Germinal center (tissue), 1 donor: ENCODE measurements at regions not wholly inside any gene's neighbourhood (a gene's known extent, or its start where the extent isn't known, plus 50 kb on each side); places are given as distances from the start of the nearest gene placed in this dataset.

Source experiments
- DNase-seq: peaks from one replicate; pipeline ENCODE4 v3.0.0; 2012; ENCODE audit warnings: mixed read lengths, low spot score

DNA sequence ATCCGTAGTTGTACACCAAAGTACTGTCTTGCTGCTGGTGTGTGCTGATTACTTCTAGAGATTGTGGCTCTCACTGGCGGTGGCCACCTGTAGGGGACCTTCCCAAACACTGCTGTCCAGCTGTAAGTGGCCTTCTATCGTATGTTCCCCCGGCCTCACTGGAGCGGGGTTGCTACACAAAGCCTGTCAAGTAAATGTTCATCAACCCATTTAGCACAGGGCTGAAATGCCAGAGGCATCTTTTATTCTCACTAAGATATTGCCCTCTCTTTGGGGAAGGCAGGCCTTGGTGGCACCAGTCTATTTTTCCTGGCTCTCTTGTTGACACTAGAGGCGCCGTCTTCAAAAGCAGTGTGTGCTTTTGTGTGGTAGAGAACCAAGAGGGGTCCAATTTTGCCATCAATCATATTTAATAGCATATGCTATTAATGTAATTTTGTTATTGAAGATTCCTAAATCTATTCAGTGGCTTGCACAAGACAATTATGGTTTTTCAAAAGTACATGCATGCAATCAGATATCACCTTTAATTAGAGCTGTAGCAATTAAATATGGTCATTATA is 514.4 kb upstream of the SALL1 start:
- no peak for DNase-seq

DNA sequence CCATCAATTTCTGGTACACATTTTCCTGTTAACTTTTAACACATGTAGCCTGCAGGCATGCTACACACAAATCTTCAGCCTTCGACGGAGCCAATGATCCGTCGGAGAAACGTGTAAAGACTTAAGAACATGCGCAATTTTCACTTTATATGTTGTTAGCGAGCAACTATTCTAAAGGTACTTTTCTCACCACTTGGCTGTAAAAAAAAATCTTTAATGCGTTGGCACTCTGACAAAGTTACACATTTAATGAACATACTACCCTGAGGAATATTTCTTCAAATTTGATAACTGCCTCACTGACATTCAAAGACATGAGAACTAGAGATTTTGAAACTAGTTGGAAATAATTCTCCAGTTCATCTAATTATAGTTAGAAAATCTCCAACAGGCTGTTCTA is 507.5 kb upstream of the SALL1 start:
- DNase-seq: no peak

DNA sequence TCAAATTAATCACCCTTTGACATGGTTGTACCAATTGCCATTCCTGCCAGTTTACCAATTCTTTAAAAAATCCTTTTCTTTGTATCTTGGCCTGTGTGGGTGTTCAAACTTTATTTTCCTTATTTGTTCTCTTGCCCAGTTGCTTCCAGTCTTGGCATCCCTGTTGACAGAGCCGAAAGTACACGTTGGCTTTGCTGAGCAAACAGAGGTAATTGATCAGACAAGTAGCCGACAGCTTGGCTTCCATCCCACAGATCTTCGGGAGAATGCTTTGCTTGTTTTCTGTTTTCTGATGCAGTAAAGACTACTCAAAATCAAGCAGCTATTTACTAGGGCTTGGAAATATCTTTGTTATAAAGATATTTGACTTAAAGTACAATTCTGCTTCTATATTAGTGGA is 506.8 kb upstream of the SALL1 start:
- DNase-seq: no peak

DNA sequence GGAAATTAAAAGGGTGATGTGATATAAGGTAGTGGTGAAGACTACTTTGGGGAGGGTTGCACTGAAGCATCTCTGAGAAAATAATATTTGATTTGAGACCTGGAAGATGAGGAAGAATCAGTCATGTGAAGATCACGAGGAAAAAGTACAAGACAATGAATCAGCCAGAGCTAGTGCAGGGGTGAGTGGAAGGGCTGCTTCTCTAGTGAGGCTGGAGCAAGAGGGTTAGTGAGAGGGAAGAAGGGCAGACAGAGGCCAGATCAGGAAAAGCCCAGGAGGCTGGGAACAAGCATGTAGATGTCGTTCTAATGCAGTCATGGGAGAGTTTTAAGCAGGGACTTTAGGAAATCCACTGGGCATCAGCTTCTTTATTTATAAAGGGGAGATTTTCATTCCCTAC is 504.2 kb upstream of the SALL1 start:
- DNase-seq: no peak

DNA sequence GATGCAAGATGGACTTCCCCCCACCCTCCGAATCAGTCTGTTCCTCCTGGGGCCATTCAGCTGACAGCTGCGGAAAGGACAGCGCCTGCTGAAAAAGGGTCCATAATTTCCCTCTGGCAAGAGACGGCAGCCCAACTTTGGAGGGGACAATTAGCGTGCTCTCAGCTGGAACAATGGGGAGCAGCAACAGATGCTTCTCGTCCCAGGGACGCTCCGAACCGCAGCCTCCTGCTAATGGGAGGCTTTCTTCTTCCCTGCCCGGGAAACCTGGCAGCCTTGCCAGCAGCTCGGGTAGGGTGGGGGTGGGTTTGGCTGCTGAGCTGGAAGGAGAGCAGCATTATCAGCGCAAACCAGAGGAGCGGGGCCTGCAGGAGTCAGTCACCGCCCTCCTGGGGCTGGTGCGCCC is 500.0 kb upstream of the SALL1 start:
- no peak for DNase-seq

DNA sequence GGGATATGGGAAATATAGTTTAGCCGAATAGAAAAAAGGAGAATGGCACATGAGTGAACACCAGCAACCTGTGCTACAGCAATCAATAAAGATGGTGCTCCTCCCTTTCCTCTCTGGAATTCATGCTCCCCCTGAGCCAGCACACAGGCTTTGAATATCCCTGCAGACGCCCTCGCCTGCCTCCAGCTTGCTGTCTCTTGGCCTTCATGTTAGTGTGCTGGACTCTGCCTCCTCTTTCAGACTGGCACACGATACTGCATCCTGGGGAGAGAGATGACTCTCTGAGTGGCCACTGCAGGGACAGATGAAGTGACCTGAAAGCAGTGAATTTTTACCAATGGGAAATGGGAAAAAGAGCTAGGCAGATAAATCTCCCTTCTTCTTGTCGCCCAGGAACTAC is 498.6 kb upstream of the SALL1 start:
- no peak for DNase-seq

DNA sequence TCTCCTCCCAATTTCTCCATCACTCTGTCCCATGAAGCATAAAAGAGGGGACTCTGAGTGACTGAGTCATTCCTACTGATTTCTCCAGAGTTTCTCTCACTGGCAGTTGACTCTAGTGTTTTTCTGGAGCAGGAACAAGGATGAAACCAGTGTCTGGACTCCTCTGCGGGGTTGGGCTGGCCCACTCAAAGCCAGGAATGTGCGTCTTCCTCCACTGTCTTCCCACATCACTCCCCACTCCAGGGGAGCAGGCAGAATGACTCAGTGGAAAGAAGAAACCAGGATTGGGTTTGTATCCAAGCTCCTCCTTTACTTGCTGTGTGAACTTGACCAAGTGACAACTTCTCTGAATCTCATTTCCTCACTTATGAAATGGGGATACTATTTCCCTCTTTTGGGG is 497.5 kb upstream of the SALL1 start:
- no peak for DNase-seq

DNA sequence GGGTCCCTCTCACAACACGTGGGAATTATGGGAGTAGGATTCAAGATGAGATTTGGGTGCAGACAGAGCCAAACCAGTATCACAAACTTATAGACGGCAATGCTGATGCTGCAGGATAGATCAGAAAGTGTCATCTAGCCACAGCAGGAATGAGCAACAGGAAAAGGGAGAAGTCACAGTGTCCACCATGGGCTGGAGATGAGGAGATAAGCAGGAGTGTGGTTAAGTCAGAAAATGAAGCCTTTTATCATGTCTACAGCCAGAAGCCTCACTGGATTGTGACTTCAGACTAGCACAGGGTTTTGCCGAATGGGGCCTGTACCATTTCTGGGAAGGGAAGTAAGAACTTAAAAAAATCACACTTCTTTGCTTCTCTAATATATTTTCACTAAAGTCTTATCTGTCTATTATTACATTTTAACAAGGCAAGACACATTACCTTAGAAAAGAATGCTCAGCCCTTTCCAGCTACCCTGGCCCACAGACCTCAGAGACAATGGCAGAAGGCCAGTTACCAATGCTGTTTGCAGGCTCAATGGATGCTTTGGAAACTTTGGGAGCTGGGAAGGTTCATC is 490.2 kb upstream of the SALL1 start:
- no peak for DNase-seq

DNA sequence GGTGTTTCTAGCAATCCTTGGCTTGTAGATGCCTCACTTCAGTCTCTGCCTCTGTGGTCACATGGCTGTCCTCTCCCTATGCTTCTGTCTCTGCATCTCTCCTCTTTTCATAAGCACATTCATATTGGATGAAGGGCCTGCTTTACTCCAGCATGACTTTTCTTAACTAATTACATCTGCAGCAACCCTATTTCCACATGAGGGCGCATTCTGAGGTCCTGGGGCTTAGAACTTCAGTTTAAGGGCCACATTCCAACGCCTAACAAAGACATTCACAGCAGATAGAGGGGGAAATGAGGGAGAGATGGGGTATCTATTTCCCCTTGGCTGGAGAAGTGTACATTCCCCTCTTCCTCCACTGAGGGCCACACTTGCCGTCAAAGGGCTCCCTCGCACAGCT is 489.1 kb upstream of the SALL1 start:
- no peak for DNase-seq

DNA sequence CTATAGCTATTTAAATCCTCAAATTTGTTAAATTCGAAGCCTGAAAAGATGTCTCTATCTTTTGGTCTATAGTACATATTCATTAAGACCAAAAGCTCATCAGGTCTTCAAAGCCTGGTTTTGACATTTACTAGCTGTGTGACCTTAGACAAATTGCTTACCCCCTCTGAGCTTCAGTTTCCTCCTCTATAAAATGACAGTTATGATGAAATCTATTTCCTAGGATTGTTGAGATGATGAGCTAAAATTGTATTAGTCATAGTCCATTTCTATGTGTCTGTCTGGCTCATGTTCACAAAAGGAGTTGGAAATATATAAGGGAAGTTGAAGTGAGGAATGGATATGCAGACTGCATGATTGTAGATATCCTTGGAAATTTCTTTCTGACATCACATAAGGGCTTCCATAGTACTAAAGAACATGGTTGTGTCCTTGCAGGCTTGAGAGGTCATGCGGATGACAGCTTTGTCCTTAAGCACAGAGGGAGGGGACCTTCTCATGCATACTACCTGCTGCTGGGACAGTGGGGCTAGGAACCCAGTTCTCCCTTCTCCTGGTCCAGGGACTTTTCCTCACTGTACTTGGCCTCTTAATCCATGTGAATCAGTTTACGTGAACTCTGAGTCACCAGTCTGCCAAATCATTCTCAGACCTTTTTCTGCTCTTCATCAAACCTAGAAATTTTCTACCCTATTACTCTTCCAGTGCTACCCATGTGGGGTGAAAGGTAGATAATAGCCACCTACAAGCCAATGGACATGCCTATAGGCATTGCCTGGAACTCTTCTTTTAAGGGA is 487.5 kb upstream of the SALL1 start:
- no peak for DNase-seq

DNA sequence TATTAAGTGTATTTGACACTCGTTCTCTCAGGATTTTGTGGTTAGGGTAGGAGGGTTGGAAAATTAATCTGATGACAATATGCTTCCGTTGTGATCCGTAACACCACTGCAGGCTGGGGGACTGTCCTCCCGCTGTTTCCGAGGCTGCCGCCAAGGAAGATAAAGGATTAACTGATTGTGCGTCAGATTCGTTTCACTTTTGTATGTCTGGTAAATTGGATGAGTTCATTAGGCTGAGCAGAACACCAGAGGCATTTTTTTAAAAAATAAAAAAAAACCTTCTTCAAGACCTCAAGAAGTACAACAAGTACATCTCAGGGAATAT is 486.7 kb upstream of the SALL1 start:
- DNase-seq: no peak

DNA sequence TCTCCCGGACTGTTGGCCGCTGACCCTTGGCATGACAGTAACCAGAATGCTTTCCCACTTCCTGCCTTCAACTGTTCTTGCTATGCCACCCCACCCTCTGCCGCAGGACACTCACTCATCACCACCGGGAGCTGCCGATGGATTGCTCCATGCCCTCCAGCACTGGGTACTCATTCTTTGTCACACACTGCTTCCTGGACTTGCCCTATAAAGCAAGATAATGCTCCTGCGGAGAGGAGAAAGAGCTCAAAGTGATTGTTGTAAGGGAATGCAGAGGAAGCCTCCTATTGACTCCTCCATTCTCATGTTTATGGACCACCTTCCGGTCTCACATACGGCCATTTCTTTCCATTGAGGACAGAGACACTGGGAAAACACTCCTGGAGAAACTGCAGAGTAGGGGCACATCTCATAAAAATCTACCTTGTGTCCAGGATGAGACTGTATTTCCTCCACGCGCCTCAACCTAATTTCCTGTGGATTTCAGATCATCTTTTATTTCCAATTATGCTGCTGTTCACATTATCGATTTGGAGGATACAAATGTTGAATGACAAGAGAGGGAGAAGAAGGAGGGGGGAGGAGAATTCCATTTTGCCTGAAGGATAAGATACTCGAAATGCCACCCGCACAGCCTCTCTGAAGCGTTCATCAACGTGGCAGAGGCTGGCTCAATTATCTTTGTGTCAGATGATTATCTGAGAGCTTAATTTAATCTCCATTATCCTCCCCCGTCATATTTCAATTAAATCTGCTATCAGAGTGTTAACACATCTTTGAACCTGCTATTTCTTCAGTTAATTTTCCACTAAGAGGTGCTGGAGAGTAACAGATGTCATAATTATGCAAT is 486.1 kb upstream of the SALL1 start:
- no peak for DNase-seq

DNA sequence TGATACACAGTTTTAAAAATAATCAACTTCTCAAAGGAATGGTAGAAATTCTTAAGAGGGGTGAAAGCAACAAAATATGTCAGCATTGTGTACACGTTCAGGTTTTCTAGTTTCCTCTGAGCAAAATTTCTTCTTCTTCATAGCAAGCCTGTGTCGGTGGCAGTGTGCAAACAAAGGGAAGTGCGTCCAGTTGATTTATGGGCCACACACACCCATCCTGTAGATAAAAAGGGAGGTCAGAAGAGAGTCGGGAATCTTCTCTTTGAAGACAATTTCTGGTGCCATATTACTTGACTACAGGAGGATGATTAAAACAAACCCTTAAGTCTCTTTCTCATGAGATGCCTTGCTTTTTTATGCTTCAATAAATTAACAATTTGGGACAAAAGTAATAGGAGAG is 484.1 kb upstream of the SALL1 start:
- DNase-seq: no peak

DNA sequence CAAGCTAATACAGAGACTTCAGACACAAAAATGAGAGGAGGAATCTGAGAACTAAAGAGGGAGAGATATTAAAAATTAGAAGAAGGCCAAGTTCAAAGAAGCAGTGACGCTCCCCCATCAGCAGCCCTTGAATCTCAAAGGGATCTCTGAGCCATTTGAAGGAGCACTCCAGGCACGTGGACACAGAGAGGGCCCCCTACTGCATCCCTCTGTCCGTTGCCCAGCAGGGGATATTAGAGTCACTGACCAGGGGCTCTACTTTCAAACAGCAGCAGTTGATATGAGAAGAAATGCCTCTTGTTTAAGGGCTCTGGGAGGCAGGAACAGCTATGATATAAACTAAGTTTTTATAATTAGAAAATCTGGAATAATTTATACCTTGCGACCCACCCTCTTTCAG is 479.0 kb upstream of the SALL1 start:
- DNase-seq: no peak

DNA sequence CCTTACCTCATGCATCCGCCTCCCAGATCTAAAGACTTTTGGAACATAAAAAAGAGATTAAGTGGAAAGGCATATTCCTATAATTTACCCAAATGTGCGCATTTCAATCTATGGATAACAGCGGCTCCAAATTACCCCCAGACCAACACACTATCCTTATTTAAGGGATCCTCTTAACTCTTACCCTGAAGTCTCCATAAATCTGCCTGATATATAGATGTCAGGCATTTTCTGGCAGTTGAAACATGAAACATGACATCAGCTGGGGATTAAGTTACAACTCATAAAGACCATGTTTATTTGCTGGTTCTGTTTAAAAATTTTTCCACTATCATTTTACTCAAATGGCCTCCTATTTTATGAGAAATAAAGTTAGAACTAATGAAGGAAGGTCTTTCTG is 478.5 kb upstream of the SALL1 start:
- no peak for DNase-seq

DNA sequence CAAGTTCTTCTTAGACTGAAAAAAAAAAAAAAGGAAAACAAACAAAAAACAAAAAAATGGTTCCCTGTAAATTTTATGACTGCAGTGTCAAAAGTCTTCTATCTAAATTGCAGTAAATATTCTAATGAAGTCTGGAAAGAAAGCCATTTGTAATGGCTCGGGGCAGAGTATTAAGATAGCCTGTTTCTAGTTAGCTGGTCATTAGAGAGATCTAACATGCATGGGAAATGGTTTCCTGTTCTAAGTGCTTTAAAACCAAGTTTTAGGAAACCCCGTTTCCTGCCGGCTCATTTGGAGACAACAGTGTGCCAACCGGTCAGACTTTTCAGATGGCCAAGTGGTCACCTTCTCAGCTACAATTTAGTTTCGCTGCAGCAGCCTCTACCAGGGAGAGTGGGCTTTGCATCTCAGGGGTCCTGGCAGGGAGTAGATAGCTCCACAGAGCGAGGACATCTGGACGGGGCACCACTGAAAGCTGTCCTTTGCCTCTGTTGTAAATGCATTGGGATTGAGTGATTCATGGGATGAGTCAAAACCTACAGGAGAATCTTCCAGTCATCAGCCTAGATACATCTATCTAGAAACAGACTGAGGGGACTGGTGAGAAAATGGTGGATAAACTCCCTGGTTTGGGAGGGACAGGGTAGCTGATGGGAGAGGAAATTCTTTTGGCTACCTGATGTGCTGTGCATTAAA is 473.2 kb upstream of the SALL1 start:
- DNase-seq: no peak

DNA sequence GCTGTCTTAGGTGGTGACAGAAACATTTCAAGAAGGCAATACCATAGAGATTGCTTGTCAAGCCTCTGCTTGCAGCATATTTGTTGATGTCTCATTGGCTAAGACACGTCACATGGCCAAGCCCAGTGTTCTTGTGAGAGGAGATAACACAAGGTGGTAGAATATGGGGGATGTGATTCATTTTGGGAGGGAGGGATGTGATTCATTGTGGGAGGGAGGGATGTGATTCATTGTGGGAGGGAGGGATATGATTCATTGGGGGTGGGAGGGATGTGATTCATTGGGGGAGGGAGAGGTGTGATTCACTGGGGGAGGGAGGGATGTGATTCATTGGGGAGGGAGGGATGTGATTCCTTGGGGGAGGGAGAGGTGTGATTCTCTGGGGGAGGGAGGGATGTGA is 470.5 kb upstream of the SALL1 start:
- DNase-seq: no peak

DNA sequence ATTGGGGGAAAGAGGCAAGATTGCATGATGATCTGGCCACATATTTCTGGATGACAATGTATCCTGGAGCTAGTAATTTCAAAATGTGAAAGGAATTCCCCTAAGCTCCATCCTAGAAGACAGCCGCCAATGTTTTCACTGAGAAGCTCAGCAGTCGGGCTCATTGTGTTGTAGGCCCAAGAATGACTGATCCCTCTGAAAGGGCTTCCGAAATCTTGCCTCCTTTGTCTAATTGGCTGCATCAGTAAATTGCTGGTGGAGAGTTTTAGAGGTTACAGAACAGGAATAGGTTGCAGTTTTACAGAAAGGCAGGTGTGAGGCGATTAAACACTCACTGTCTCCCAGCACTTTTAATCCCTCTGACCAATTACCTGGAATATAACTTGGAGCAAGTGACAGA is 464.1 kb upstream of the SALL1 start:
- DNase-seq: no peak

DNA sequence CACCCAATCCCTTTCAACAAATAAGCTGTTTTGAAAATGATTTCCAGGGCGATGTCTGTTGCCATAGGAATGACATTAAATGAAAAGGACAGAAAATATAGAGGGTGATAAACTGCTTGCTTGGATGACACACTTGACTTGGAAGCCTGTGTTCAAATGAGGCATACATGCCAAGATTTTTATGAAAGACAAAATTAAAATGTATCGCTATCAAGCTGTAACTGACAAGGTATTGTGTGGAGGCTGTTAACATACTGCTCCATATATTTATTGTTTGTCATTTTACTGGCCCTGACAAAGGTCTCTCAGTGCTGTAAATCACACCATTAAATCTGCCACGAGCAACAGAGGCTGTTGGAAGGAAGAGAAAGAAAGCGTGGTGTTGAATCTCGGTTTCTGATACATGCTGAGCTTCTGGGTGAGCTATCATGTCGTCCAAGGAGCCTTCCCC is 456.2 kb upstream of the SALL1 start:
- no peak for DNase-seq

DNA sequence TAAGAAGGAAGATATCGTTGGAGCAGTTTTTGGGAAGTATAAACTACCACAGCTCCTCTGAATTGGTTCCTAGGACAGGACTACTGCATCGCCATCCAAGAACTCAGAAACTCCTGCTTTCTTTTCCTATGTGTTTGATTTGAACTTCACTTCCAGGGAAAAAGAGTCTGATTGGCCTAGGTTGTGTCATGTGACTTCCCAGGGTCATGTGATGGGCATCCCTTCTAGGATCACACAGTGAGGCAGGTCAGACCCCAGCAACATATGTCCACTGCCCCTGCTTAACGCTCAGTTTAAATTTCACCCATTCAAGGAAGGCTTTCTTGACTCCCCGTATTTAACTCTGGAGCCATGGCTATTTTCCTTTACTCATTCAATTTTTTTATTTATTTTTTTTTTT is 445.2 kb upstream of the SALL1 start:
- no peak for DNase-seq

DNA sequence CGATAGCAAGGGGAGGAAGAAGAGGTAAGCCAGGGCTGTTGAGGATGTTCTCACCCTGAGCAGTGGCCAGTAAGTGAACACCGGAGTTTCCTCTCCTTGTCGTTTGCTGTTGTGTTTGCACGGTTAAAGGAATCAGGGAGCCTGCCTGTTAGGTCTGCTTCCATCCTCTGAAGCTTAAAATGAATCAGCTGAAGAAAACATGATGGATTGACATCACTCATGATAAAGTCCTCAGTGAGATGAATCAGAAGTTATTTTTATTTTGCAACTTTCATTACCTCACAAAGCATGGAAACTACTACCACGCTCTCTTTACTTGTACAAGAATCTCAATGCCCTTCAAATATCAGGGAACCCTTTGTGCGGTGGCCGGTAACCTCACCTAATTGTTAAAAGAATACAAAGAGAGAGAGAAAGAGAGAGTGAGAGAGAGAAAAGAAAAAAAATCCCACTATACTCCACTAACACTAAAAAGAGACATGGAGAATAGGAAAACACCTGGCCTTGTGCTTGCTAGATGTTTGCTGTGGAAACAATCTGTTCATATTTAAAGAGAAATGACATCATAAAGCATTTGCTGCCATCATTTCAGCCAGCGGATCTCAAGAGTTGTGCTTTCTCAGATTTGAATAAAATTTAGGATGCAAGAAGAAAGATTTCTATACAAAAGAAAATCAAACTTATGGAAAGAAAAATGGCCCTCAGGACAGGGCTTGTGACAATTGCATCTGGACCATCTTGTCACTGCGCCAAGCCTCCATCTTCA is 441.6 kb upstream of the SALL1 start:
- no peak for DNase-seq
